GM12878 (cell line): ENCODE measurements at regions not wholly inside any gene's neighbourhood (a gene's known extent, or its start where the extent isn't known, plus 50 kb on each side); places are given as distances from the start of the nearest gene placed in this dataset.

Experiments used
- ATAC-seq: fragments of 200-7000 bp; cut with Tn5 transposase; 3 replicates; pipeline ENCODE4 v1.9.1; 2020; ENCODE audit warnings: mild to moderate bottlenecking, moderate library complexity
- BruUV-seq: library from RNA; stranded (reverse); fragments of 400-500 nt; replicated peaks from 2 replicates; lab custom pipeline; 2021; lab: Mats Ljungman, UMichigan
- CTCF ChIA-PET: fragments of 300-600 bp; sonication (Branson Sonifier 250); formaldehyde crosslinking; extraction: SDS; loops from one replicate; lab custom pipeline; 2021; ENCODE audit warnings: inconsistent platforms; lab: Yijun Ruan, JAX
- POLR2A ChIA-PET: fragments of 350-600 bp; formaldehyde crosslinking; extraction: SDS; loops from one replicate; lab custom pipeline; 2021; ENCODE audit warnings: inconsistent platforms; lab: Charles Lee
- RAD21 ChIA-PET: fragments of 300-600 bp; sonication (Branson Sonifier 250); formaldehyde crosslinking; loops from one replicate; lab custom pipeline; 2023; ENCODE audit warnings: antibody characterized with exemption; ENCODE audit not compliant: unreplicated experiment; lab: Charles Lee
- SMC1A ChIA-PET: fragments of 300-600 bp; sonication (Branson Sonifier 250); formaldehyde crosslinking; loops from one replicate; lab custom pipeline; 2023; ENCODE audit not compliant: unreplicated experiment, uncharacterized antibody; lab: Charles Lee
- DNase-seq: peaks from one replicate; pipeline ENCODE4 v3.0.0-alpha.2; 2011; ENCODE audit warnings: low read depth, low spot score
- FAIRE-seq: peaks from 3 replicates; lab custom pipeline; 2011; peaks lifted over from hg19 to GRCh38; lab: Jason Lieb, UNC
- H2AFZ ChIP-seq: 2 replicates; pipeline ENCODE4 v1.6.0; 2011; ENCODE audit warnings: low read depth, low read length, control low read depth; ENCODE audit not compliant: control insufficient read depth
- H3K27ac ChIP-seq: 2 replicates; pipeline ENCODE4 v1.5.1; 2011; ENCODE audit warnings: control low read depth; ENCODE audit not compliant: control insufficient read depth, insufficient read depth
- H3K27me3 ChIP-seq, 2 experiments: replicated peaks in 1 of 2; 2 replicates each; pipeline versions ENCODE4 v1.6.0 to v1.6.1; 2011; ENCODE audit warnings: low read length in 1 of 2; ENCODE audit not compliant: control insufficient read depth in 2 of 2, insufficient read depth in 2 of 2
- H3K36me3 ChIP-seq, 2 experiments: 2 replicates each; pipeline ENCODE4 v1.5.1; 2011; ENCODE audit warnings: low read length in 1 of 2; ENCODE audit not compliant: control insufficient read depth in 2 of 2, insufficient read depth in 2 of 2
- H3K4me1 ChIP-seq: 2 replicates; pipeline ENCODE4 v1.6.1; 2011; ENCODE audit warnings: mild to moderate bottlenecking, low read length, moderate library complexity, mixed read lengths; ENCODE audit not compliant: control insufficient read depth, insufficient read depth
- H3K4me2 ChIP-seq: 2 replicates; pipeline ENCODE4 v1.6.0; 2011; ENCODE audit warnings: control low read depth; ENCODE audit not compliant: control insufficient read depth, insufficient read depth
- H3K4me3 ChIP-seq: fragments of 200-600 bp; sonication (generic); 2 replicates; pipeline ENCODE4 v1.5.1; 2016
- H3K79me2 ChIP-seq: 2 replicates; pipeline ENCODE4 v1.6.0; 2011; ENCODE audit warnings: low read length; ENCODE audit not compliant: control insufficient read depth, insufficient read depth
- H3K9ac ChIP-seq: 2 replicates; pipeline ENCODE4 v1.8.0; 2011; ENCODE audit warnings: low read length, control low read depth, mixed read lengths; ENCODE audit not compliant: control insufficient read depth, insufficient read depth
- H3K9me3 ChIP-seq: replicated peaks from 3 replicates; pipeline ENCODE4 v1.5.1; 2011; ENCODE audit warnings: mild to moderate bottlenecking, low read length; ENCODE audit not compliant: control insufficient read depth, insufficient read depth
- H4K20me1 ChIP-seq: 2 replicates; pipeline ENCODE4 v1.6.0; 2011; ENCODE audit not compliant: control insufficient read depth, insufficient read depth
- CBFB ChIP-seq: IDR thresholded peaks from 2 replicates; pipeline ENCODE4 v1.6.1; 2016; ENCODE audit warnings: antibody characterized with exemption, low read depth
- CHD4 ChIP-seq: fragments of 200-600 bp; sonication (generic); IDR thresholded peaks from 2 replicates; pipeline ENCODE4 v1.6.1; 2016; ENCODE audit warnings: mild to moderate bottlenecking
- CREB1 ChIP-seq: IDR thresholded peaks from 2 replicates; pipeline ENCODE4 v1.6.1; 2012; ENCODE audit warnings: low read depth, mild to moderate bottlenecking, inconsistent platforms
- HDGF ChIP-seq: fragments of 450-650 bp; IDR thresholded peaks from 2 replicates; pipeline ENCODE4 v1.6.1; 2016; ENCODE audit warnings: antibody characterized with exemption
- IRF4 ChIP-seq: IDR thresholded peaks from 2 replicates; pipeline ENCODE4 v1.6.1; 2011; ENCODE audit warnings: low read depth, low read length
- KDM1A ChIP-seq: fragments of 200-600 bp; sonication (generic); IDR thresholded peaks from 2 replicates; pipeline ENCODE4 v1.6.1; 2016; ENCODE audit warnings: borderline replicate concordance
- NFIC ChIP-seq: IDR thresholded peaks from 2 replicates; pipeline ENCODE4 v1.6.1; 2012; ENCODE audit warnings: low read depth, mild to moderate bottlenecking, inconsistent platforms, low read length, moderate library complexity
- NFXL1 ChIP-seq: fragments of 450-650 bp; IDR thresholded peaks from 2 replicates; pipeline ENCODE4 v1.6.1; 2017; ENCODE audit warnings: antibody characterized with exemption, mild to moderate bottlenecking, borderline replicate concordance
- NR2F1 ChIP-seq: fragments of 450-650 bp; conservative IDR thresholded peaks from 2 replicates; pipeline ENCODE4 v1.6.1; 2017; ENCODE audit warnings: mild to moderate bottlenecking
- NRF1 ChIP-seq: conservative IDR thresholded peaks from 2 replicates; pipeline ENCODE4 v1.6.1; 2011; ENCODE audit warnings: mild to moderate bottlenecking, low read depth, low read length, improper control_type of control experiment
- SP1 ChIP-seq: IDR thresholded peaks from one replicate; pipeline ENCODE4 v1.6.1; 2011; ENCODE audit warnings: low read depth, low read length
- SRF ChIP-seq, 2 experiments: IDR thresholded peaks; 2 replicates each; pipeline ENCODE4 v1.6.1; 2011; ENCODE audit warnings: low read depth in 2 of 2, low read length in 2 of 2, mild to moderate bottlenecking in 1 of 2, moderate library complexity in 1 of 2
- STAT3 ChIP-seq: IDR thresholded peaks from 2 replicates; pipeline ENCODE4 v1.6.1; 2011; ENCODE audit warnings: low read depth, low read length, improper control_type of control experiment
- TBL1XR1 ChIP-seq: IDR thresholded peaks from 2 replicates; pipeline ENCODE4 v1.6.1; 2012; ENCODE audit warnings: low read depth, low read length, improper control_type of control experiment
- ZSCAN29 ChIP-seq: fragments of 450-650 bp; IDR thresholded peaks from 2 replicates; pipeline ENCODE4 v1.6.1; 2017; ENCODE audit warnings: mild to moderate bottlenecking, moderate library complexity
- WGBS: methylation state at CpG from one replicate; pipeline ENCODE4 v1.1.6; 2016; ENCODE audit warnings: low lambda C conversion rate; ENCODE audit not compliant: insufficient replicate concordance, insufficient coverage; ENCODE audit errors: missing lambda C conversion rate; 5-methylcytosine and 5-hydroxymethylcytosine counted together
- in situ Hi-C: fragments of 300-500 bp; cut with MboI; formaldehyde crosslinking; loops from 9 replicates; pipeline ENCODE4 v1.14.3; 2018; ENCODE audit warnings: mixed read lengths
- intact Hi-C: fragments of 100-400 bp; cut with micrococcal nuclease; formaldehyde crosslinking; loops from one replicate; pipeline ENCODE4 v1.14.2; 2022; ENCODE audit not compliant: unreplicated experiment
- TF ChIP-seq, protein P1 (sequence below): fragments of 450-650 bp; IDR thresholded peaks from 2 replicates; pipeline ENCODE4 v1.6.1; 2014; ENCODE audit warnings: mild to moderate bottlenecking
- TF ChIP-seq, protein P2 (sequence below): IDR thresholded peaks from 2 replicates; pipeline ENCODE4 v1.6.1; 2011; ENCODE audit warnings: mild to moderate bottlenecking, low read depth, low read length, moderate library complexity; ENCODE audit not compliant: insufficient replicate concordance

DNA sequence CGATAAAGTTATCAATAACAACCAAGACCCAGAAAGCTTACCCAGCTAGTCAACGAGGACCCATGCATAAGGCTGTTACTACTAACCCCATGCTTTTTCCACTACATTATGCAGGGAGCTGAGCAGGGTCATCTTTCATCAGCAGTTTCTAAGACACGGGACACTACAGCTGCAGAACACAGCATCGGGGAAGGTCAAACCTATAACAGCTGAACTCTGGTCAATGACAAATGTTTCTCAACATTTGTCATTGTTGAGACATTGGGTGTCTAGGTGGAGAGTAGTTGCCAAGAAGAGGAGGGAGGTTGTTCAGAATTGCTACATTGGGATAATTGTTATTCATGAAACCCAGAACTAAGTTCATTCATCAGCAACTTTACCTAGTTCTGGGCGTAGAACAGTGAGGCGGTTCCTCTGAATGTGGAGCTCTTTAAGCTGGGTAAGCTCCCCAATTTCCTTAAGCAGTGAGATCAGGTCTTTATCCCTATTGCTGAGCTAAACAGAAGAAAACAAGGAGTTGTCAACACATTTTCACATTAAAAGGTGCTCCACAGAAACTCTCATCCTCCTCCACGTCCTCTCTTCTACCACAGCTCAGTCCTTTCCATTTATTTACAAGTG, 105.6 kb downstream of the ZNF22 start:
- Histone ChIP-seq H3K9me3 (no peaks in the 10 kb centered on the region), H3K79me2 (no peaks in the 10 kb centered on the region), H4K20me1 (no peaks in the 10 kb centered on the region), H3K4me1 (no peaks in the 10 kb centered on the region), H2AFZ (no peak overlapping the region), H3K27ac (no peak overlapping the region), H3K27me3 (no peaks in the 10 kb centered on the region; a peak in 1 of 4 replicates), H3K4me3 (no peak overlapping the region), H3K4me2 (no peak overlapping the region), H3K9ac (no peak overlapping the region), H3K36me3 (no peaks in the 10 kb centered on the region)
- CTCF ChIA-PET: no interaction called here
- BruUV-seq: no TSS peak
- DNase-seq (no peak), FAIRE-seq (no peak), ATAC-seq (no peak)
- TF ChIP-seq KDM1A (no peak), NRF1 (no peak), CBFB (no peak), CREB1 (no peak), STAT3 (no peak), CHD4 (no peak), HDGF (no peak), NFXL1 (no peak), ZSCAN29 (no peak), IRF4 (no peak), NFIC (no peak), TBL1XR1 (no peak), SP1 (no peak), SRF (IDR thresholded peaks at IDR 0.05; ENCODE audit: low read depth in 2 of 2, low read length in 2 of 2) (no peak), NR2F1 (no peak)
- TF ChIP-seq, protein P1, sequence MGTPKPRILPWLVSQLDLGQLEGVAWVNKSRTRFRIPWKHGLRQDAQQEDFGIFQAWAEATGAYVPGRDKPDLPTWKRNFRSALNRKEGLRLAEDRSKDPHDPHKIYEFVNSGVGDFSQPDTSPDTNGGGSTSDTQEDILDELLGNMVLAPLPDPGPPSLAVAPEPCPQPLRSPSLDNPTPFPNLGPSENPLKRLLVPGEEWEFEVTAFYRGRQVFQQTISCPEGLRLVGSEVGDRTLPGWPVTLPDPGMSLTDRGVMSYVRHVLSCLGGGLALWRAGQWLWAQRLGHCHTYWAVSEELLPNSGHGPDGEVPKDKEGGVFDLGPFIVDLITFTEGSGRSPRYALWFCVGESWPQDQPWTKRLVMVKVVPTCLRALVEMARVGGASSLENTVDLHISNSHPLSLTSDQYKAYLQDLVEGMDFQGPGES: no peak
- TF ChIP-seq, protein P2, sequence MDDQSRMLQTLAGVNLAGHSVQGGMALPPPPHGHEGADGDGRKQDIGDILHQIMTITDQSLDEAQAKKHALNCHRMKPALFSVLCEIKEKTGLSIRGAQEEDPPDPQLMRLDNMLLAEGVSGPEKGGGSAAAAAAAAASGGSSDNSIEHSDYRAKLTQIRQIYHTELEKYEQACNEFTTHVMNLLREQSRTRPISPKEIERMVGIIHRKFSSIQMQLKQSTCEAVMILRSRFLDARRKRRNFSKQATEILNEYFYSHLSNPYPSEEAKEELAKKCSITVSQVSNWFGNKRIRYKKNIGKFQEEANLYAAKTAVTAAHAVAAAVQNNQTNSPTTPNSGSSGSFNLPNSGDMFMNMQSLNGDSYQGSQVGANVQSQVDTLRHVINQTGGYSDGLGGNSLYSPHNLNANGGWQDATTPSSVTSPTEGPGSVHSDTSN: no peak
- POLR2A ChIA-PET: no interaction called here
- in situ Hi-C loops (no loop called here), intact Hi-C loops (no loop called here)
- SMC1A ChIA-PET: interaction anchor here (0.9 kb wide), 1 partner anchor 45 kb away, joined by 4 read pairs; no protein-coding TSS in a partner anchor
- WGBS: 53% methylated on average over 7 of the region's 7 CpGs
- RAD21 ChIA-PET: no interaction called here
